ENCODE measurements at regions not wholly inside any gene's neighbourhood (a gene's known extent, or its start where the extent isn't known, plus 50 kb on each side); places are given as distances from the start of the nearest gene placed in this dataset.

GRCh38 chr13:88590574-88590973, 919.4 kb downstream of the SLITRK5 start:
- no peak for DNase-seq (ENCODE audit: low read depth)
- no peak for TF ChIP-seq CTCF (IDR thresholded peaks at IDR 0.05; ENCODE audit: low read length, missing control alignments)
- no peak overlapping the region for H3K4me3 ChIP-seq (replicated peaks; ENCODE audit: low read depth, low read length)

GRCh38 chr13:88592105-88592504, 920.9 kb downstream of the SLITRK5 start:
- no peak for DNase-seq (ENCODE audit: low read depth)
- no peak for TF ChIP-seq CTCF (IDR thresholded peaks at IDR 0.05; ENCODE audit: low read length, missing control alignments)
- H3K4me3 ChIP-seq (replicated peaks; ENCODE audit: low read depth, low read length): no peak overlapping the region

GRCh38 chr13:88601949-88602348, 930.8 kb downstream of the SLITRK5 start:
- DNase-seq (ENCODE audit: low read depth): no peak
- no peak overlapping the region for H3K4me3 ChIP-seq (replicated peaks; ENCODE audit: low read depth, low read length)
- TF ChIP-seq CTCF (IDR thresholded peaks at IDR 0.05; ENCODE audit: low read length, missing control alignments): no peak

- no peak overlapping the region for H3K4me3 ChIP-seq (replicated peaks; ENCODE audit: low read depth, low read length)
- DNase-seq (ENCODE audit: low read depth): no peak
- no peak for TF ChIP-seq CTCF (IDR thresholded peaks at IDR 0.05; ENCODE audit: low read length, missing control alignments)
Measured at GRCh38 chr13:88602786-88603777, 931.9 kb downstream of the SLITRK5 start.

- TF ChIP-seq CTCF (IDR thresholded peaks at IDR 0.05; ENCODE audit: low read length, missing control alignments): no peak
- no peak for DNase-seq (ENCODE audit: low read depth)
Measured at GRCh38 chr13:88617176-88617575, 946.0 kb downstream of the SLITRK5 start.

GRCh38 chr13:88622362-88622973, 951.3 kb downstream of the SLITRK5 start:
- TF ChIP-seq CTCF (IDR thresholded peaks at IDR 0.05; ENCODE audit: low read length, missing control alignments): no peak
- peak; percentile 6 for DNase-seq (ENCODE audit: low read depth)
- no peak overlapping the region for H3K4me3 ChIP-seq (replicated peaks; ENCODE audit: low read depth, low read length)

More at GRCh38 chr13:88617176-88617575, 946.0 kb downstream of the SLITRK5 start:
- H3K4me3 ChIP-seq (replicated peaks; ENCODE audit: low read depth, low read length): no peak overlapping the region
